Middle frontal gyrus (tissue), 1 donor: ENCODE measurements at regions not wholly inside any gene's neighbourhood (a gene's known extent, or its start where the extent isn't known, plus 50 kb on each side); places are given as distances from the start of the nearest gene placed in this dataset.
"Not testable (repeated sequence)": the region's sequence is repeated elsewhere in the genome, so short reads cannot be mapped to it uniquely, and the experiment has no call there.

ENCODE experiments used
- DNase-seq: peaks from one replicate; pipeline ENCODE4 v3.0.0-alpha.2; 2015; ENCODE audit warnings: low spot score; ENCODE audit errors: extremely low spot score

DNA sequence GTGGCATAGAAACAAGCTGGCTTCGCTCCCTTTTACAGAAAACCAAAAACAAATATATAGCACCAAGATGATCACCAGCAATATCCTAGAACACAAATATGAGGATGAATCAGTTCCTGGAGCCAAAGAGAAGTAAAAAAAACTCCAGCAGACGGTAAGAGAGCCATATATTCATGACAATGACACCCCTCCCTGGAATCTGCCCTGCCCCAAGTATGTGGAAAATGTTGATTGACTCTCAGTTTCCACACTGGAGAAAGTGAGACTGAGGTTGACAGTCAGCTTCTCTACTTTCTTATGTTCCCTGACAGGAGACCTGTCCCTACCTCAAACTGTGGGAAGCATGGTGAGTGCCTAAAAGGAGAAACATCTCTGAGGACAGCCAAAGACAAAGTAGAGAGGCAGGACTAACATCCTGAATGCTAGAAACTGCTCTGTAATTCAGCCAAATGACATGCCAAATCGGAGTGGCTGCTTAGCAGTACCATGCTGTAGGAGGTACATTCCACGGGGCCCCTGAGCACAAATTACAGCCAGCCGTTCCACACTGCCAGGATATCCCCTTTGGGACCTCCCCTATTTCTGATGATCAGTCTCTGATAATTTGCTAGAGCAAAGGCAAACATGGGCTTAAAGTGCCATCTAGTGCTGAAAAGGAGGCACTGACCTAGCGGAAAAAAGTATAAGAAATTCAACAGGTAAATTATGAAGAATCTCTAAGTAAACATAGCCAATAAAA lies 424.0 kb upstream of the RGMB start:
- no peak for DNase-seq

DNA sequence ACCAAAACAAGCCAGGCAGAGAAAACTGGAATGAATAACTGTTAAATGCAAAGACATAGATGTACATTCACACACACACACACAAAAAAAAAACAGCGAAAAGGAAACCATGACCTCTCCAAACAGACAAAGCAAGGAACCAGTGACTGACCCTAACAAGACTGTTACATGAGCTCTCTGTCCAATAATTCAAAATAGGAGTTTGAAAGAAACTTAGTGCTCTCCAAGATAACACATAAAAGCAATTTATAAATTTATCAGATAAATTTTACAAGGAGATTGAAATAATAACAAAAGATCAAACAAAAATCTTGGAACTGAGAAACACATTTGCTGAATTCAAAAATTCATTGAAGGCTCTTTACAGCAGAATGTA lies 423.5 kb upstream of the RGMB start:
- no peak for DNase-seq

DNA sequence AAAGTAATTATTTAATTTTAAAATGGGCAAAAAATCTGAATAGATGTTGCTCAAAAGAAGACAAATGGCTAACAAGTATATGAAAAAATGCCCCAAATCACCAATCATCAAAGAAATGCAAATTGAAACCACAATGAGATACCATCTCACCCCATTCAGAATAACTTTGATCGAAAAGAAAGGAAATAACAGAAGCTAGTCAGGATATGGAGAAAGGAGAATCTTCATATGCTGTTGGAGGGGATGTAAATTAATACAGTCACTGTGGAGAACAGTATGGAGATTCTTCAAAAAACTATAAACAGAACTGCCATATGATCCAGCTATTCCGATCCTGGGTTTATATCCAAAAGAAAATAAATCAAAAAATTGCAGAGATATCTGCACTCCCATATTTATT lies 418.5 kb upstream of the RGMB start:
- DNase-seq, result no peak

DNA sequence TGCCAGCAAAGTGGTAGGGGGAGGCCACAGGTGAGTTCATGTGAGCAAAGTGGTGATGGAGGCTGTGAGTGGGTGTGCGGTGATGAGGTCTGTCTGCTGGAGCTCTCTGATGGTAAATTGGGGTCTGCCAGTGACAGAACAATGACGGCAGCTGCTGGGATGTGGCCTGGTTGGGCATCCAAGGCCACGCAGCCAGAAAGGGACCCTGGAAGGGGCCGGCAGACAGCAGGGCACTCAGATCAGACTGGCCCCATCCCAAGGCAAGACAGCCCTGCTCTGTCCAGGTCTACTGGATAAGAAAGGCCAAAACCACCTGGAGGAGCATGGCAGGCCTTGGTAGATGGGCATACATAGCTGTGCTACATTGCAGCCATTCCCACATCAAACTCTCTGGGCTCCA lies 412.9 kb upstream of the RGMB start:
- no peak for DNase-seq

DNA sequence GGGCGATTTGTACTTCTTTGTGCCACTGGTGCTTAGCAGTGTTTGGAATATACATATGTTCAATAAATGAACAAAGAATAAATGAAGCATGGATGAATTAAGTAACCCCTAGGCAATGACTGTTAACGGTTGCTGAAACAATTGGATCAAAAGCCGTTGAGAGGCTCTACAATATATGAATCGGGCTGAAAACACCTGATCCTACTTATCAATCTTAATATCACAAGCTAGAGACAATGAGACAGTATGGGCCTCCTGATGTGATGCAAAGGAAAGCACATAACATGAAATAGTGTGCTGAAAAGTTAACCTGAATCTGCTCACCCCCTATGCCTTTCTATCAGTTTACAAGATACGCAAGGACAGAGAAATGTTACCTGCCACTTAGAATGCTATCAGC lies 410.3 kb upstream of the RGMB start:
- no peak for DNase-seq

DNA sequence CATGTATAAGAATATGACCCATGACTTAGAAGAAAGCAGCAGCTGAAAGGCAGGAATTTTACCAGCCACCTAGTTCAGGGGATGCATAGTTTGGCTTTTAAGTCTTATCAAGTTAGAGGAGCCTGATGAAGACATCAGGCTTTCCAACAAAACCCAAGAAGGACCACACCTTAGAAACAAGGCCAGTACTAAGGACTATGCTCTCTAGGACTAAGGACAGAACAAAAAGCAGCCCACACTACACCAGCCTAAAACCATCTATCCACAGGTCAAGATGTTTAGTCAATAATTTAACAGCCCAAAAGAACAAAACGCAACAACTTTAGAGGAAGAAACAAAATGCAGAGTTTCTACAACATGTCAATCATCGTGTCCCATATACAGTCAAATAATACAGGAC lies 408.9 kb upstream of the RGMB start:
- no peak for DNase-seq

DNA sequence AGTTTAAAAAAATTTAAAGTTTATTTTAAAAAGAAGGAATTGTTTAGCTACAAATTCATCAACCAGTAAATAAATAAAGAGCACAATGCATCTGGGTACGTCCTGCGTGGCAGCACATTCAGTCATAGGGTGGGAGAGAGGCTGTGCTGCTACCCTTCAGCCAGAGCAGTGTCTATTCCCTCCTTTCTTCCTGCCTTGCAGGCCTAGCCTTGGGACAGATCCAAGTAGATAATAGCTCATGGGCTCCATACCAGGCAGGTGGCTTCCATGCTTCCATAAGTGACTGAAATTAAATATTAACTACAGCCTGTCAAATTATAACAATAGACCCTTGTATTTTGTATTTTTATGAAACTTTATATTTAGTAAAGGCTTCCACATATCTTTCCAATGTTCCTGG lies 408.3 kb upstream of the RGMB start:
- DNase-seq, result no peak

DNA sequence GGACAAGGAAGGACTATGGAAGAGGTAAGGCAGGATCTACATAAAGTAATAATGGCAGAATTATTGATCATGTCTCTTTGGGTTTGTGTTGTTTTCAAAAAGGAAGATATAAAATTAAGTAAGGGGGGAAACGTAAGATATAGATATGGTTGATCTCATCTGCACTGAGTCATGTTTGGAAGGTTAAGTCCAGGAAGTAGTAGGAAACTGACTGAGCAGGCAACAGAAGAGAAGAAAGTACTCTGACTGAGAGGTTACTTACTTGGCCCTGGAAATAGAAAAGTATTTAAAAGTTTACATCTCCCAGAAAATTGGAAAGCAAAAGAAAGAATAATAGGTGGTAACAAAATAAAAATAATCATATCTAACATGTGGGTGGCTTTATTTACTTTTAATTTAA lies 405.3 kb upstream of the RGMB start:
- no peak for DNase-seq

DNA sequence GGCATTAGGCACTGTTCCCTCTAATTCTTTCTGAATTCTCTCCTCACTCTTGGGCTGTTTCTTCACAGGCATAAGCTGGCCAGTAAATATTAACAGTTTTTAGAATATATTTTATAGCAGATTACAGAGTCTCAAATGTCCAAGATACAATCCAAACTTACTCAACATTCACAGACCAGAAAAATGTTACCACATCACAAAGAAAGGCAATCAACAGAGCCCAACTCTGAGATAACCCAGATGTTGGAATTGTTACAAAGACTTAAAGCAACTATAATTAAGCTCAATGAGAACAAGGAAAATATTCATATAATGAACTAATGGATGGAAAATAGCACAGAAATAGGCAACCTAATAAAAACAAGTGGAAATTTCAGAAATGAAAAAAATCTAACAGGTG lies 401.1 kb upstream of the RGMB start:
- no peak for DNase-seq

DNA sequence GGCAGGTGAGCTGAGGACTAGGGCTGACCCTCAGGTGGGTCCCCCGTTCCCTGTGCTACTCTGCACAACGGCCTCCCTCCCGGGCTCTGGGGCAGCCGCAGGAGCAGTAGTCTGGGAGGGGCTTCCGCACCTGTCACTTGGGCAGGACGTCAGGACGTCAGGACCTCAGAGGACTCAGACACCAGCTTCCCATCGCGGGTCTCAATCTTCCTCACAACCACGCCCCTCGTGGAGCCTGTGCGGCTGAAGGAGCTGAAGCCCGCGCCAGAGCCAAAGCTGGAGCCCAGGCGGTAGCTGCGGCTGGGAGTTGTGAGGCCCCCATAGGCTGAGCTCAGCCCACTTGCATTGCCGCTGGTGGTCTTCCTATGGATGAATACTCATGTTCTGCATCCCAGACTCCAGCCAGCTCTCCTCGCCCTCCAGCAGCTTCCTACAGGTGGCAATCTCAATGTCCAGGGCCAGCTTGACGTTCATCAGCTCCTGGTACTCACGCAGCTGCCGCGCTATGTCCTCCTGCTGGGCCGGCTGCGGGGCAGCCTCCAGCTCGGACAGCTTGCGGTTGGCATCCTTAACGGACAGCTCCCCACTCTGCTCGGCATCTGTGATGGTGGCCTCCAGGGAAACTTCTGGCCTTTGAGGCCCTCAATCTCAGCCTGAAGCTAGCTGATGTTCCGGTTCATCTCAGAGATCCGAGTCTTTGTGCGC lies 381.4 kb upstream of the RGMB start:
- DNase-seq, result no peak

DNA sequence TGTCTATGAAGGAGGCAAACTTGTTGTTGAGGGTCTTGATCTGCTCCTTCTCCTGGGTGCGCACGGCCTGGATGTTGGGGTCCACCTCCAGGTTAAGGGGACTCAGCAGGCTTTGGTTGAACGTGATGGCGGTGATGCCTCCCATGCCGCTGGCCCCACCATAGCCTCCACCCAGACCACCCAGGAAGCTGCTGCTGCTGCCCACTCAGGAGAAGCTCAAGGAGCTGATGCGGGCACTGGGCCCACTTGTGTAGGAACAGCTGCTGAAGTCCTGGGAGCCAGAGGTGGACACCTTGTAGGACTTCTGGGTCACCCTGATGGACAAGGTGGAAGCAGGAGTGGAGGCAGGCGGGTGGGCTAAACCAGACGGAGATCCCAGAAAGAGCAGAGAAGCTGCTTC lies 380.3 kb upstream of the RGMB start:
- DNase-seq, result not testable (repeated sequence)

DNA sequence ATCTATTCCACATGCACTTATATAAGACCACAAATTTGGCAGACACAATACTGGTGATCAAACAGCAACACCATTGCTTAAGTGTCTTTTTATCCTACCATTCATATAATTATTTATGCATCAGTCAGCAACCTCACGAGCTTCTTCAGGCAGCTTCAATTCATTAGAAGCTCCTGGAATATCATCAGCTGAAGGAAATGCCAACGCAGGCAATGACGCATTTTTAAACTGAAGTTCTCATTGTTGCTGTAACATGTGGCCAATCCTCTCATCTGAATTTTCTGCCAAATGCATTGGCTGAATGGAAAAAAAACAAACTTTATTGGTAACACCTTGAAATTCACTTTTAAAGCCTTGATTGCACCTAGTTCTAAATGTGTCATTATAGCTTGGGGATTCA lies 376.4 kb upstream of the RGMB start:
- no peak for DNase-seq

DNA sequence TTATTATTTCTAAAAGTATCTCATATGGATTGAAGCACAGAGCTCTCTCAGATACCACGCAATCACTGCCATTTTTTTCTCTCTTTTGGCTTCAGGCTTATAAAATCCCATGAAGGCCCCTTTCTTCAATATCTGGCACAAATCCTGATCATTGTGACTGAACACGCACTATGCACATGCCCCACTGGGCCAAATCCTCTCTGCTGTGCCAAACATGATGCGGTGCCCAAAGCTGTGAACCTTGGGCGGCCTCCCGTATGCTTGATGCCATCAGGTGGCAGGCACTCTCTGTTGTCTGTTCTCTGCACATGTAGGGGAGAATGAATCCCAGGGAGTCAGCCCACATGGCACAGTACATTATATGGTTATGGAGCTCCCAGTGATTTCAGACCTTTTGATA lies 375.0 kb upstream of the RGMB start:
- DNase-seq, result no peak

DNA sequence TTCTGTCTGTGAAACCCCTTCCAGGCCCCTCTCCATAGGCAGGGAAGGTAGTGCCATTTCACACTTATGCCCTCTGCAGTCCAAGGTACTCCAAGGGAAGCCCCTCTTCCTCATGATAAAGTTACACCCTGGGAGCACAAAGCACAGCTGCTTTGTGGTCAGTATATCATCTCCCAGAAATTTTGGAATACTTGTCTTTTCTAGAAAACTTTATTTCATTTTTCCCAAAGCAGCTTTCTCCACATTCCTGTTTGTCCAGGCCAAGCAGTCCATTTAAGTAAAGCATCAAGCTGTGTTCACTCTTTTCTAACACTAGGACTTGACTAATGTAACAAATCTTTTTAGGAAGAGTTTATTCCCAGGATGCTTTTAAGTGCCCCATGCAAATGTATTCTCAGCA lies 371.8 kb upstream of the RGMB start:
- no peak for DNase-seq

DNA sequence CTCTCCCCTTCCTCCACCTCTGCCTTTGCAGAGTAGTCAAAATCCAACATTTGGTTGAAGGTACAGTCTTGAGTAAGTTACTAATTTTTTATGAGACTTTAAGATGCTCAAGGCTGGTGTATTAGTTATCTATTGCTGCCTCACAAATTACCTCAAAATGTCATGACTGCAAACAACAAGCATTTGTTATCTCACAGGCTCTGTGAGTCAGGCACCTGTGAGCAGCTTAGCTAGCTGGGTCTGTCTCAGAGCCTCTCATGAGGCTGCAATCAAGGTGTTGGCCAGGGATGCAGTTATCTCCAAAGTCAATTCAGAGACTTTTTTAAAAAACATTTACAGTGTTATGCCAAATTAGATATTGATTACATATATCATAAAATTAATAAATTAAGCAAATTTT lies 371.3 kb upstream of the RGMB start:
- DNase-seq, result no peak

DNA sequence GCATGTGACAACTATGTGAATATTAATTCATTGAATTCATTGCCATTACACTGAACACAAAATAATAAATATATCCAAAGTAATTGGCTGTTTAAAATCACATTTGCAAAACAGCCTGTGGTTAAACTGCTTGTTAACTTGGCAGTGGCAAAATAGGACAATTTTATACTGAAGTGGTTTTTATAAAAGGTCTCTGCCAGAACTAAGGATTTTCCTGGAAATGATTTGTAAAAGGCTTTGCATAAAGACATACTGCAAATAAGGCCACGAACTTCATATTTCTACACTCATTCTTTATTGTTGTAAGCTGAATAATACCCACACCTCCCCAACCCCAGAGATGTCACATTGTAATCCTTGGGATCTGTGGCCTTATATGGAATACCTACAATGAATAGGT lies 370.3 kb upstream of the RGMB start:
- DNase-seq, result no peak

DNA sequence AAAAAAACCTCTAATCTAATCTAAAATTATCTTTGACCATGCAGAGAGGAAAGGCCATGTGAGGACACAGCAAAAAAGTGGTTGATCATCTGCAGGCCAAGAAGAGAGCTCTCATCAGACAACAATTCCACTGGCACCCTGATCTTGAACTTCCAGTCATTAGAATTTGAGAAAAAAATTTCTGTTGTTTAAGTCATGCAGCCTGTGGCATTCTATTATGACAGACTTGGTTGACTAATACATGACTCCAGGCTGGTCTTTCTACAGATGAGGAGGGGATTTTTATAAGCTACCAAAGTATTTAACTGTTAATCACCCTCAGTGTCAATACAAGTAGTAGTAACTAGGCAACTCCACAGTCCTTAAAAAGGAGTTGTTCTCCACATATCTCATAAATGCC lies 358.5 kb upstream of the RGMB start:
- no peak for DNase-seq

DNA sequence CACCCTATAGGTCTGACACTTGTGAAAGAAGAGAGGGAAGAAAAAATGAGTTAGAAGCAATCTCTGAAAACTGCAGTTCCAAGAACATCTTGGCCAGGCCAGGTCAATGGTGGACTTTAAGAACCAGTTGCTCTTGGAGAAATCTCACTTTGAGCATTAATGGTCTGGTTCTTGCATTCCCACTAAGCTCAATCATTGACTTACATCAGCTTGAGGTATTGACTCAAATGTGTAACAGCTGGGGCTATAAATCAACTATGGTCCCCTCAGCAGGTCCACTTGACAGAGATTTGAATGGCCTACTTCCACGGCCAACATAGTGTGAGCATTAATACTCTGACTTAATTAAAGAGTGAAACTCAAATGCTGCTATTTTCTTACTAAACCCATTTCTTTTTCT lies 357.8 kb upstream of the RGMB start:
- no peak for DNase-seq

DNA sequence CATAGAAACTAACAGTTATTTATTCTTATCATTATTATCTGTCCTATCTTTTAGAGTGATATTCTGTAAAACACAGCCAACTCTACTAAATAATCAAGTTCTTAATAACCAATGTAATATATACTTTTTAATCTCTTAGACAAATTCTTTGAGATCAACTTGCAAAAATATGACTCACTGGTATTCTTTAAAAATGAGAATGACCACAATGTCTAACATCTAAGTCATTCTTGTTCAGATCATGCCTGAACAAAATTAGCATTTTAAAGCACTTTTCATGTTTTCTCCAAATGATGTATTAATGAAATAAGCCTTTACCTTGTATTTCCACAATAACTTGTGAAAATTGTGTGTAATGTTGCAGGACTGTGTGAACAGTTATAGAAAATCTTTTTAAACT lies 356.9 kb upstream of the RGMB start:
- DNase-seq, result no peak

DNA sequence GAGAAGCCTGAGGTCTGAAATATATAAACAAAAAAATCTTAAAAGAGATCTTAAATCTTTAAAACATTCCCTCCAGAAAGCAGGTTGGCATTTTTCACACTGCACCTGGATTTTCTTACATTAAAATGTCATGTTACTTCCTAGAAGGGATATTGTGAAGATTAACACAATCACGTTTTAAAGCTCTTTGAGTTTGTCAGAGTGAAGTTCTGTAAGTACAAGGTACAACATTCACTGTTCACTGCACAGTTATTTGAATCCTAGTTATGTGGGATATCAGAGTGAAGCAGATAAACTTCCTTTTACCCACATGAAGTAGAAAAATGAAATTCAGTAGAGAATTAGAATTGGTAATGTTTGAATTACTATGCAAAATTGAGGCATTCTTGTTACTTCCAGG lies 353.6 kb upstream of the RGMB start:
- no peak for DNase-seq

DNA sequence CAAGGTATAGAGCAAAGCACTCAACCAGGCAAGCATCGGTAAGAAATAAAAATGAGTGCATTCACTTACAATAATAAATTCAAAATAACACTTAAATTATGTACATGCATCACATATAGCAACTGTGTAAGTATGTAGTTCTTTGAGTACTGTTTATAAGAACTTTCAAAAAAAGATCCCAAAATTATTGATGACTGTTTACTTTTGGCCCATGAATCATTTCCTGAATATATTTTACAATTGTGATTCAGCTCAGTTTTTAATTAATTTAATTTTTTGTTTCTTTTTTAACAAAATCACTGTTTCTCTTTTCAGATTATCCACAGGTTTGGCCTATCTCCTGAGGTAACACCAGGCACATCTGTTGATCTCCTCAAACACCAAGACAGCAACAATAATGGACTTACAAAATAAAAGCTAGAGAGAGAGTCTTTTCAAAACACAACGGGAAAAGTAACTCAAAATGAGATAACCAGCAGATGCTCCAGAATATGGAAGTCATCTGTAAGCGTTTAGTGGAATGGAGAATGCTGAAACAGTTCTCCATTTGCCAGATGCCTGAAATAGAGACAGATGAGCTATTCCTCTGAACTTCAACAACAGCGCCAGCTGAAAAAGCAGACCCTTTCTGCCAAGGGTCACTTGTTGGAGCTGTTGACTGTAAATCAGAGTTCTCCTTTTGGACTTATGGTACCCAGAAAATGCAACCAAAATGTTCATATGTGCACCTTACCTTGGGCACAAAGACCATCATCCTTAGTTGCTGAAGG lies 348.6 kb upstream of the RGMB start:
- DNase-seq, result no peak

DNA sequence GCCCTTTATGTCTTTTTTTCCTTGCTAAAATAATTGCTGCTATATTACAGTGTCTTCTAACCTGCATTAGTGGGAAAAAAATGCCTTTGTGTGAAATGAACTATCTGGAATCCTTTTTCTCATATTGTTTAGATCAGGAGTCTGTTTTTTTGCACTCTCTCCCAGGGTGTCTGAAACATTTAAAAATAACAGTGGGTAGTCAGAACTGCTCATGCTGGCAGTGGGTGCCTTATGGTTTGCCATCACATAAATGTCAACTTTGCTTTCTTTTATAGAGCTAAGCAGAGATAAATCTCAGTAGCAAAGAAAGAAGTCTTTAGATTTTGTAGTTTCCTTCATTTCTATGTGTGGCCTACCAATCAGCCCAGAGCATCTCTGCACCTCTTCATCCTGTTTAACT lies 347.8 kb upstream of the RGMB start:
- peak; percentile 13 for DNase-seq

DNA sequence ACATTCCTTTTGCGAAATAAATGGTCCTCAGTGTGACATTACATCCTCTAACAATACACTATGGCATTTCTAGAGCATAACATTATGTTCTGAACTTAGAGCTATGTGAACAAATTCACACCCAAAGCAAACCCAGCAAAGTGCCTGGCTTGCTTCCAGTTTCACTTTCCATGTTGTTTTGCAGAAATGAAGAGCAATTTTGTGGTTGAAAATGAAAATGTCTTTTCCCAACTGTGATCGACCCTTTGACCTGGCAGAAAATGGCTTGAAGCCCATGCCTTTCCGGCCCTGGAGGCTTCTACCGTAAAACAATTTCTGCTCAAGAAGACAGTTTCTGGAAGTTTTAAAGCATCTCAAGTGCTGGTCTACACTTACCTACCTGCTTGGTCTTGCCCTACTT lies 344.7 kb upstream of the RGMB start:
- DNase-seq, result no peak
